HG03558 (cell line): ENCODE measurements at regions not wholly inside any gene's neighbourhood (a gene's known extent, or its start where the extent isn't known, plus 50 kb on each side); places are given as distances from the start of the nearest gene placed in this dataset.

Experiments used
- ATAC-seq: cut with Tn5 transposase; IDR thresholded peaks from one replicate; pipeline ENCODE4 v1.9.1; 2021; ENCODE audit warnings: moderate number of reproducible peaks; ENCODE audit not compliant: unreplicated experiment; ENCODE audit errors: extremely low read depth

DNA sequence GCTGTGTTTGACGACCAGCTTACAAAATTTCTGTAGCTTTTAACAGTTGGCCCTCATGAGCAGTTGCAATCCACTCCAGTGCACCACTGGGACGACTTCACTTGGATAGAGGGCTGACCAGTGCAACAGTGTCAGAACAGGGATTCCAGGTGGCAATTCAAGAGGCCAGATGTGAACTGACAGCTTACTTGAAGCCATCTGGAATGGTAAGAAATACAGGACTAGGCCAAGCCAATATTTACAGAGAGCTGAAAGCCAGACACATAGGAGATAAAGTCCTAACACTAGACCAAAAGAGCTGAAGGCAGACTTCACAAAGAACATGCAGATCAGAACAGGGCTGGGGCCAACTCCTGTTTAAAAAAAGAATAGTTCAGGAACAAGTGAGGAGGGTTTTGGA is 93.5 kb upstream of the NFIA start:
- ATAC-seq, result no peak

GRCh38 chr1:60987904-60988303 is 94.5 kb upstream of the NFIA start:
- no peak for ATAC-seq

- ATAC-seq, result no peak
These were observed 98.1 kb upstream of the NFIA start for GRCh38 chr1:60984062-60984799.

GRCh38 chr1:60983701-60984061 is 98.7 kb upstream of the NFIA start:
- ATAC-seq, result no peak

DNA sequence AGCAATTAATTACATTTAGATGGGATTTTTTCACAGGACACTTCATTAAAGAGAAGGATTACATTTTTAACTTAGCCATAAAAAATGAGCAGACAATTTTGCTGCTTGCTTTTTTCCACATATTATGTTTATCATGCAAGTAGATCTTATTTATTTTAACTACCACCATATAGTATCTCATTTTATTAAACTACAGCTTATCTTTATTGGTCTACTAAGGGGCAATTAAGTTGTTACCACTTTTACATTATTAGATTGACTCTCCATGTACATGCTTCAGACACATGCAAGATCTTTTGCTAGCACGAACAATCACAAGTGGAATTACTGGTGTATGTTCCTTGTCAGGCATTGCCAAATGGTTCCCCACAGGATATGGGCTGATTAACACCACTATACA is 99.8 kb upstream of the NFIA start:
- no peak for ATAC-seq

DNA sequence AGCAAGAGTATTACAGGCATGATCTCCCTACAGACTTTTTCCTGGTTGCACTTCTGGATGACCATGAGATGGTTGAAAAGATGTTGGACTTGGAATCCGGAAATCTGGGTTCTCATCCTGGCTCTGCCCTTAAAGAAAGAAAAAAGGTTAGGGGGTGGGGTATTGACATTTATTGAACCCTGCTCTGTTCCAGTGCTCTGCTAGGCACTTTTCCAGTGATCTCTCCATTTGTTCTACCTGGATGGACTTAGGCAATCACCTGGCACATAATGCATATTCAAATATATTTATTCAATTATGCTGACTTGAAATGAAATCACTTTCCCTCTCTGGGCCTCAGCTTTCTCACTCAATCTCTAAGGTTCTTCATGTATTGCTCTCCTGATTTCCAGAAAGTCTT is 101.0 kb upstream of the NFIA start:
- ATAC-seq, result no peak

DNA sequence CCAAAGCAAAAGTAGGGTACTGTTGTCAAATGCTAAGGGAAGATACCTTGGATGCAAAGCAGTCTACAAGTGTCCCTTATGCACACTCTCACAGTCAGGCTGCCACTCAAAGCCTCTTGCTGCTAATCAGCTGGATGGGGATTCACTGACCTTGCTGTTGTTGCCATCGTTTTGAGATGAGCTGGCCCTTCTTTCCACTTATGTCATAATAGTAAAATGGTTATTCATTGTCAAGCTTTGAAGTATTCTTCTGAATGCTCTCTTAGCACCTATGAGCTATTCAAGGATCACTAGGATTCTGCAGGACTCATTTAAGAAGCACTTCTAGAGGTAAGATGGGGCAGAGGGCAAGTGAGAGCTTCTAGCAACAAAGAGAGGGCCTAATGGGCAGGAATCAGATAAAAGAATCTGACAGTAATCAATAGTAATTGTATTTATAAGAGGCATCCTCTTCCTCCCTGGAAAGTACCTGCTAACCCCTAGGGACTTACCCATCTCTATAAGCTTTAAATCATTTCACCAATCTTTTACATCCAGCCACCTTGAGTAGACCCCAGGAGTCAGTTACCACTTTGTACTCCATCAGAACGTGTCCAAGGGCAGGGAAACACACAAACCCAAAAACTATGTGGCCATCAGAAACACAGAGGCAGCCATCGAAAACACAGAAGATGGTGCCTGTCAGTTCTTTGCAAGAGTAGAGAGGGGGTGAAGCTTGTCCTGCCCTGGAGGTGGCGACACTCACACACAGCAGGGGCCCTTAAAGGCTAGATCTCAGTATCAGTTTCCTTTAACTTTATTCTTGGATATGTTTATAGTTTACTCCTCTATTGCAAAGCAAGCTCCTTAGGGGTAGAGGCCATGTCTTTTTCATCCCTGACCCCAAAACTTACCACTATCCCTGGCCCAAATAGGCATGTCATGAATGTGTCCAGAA is 103.7 kb upstream of the NFIA start:
- ATAC-seq, result peak; percentile 54

DNA sequence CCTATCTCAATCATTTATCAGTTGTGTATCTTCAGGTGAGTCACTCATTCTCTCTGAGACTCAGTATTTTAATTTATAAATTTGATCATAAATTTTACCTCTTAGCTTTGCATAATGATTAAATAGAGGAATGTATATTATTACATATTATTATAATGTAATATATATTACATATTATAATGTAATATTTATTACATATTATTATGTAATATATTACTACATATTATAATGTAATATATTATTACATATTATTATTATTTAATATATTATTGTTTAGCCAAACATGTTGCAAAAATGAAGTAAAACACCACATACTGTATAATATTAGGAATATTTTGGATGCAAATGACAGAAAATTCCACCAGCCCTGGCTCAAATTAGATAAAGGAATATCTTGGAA is 104.7 kb upstream of the NFIA start:
- ATAC-seq, result no peak

DNA sequence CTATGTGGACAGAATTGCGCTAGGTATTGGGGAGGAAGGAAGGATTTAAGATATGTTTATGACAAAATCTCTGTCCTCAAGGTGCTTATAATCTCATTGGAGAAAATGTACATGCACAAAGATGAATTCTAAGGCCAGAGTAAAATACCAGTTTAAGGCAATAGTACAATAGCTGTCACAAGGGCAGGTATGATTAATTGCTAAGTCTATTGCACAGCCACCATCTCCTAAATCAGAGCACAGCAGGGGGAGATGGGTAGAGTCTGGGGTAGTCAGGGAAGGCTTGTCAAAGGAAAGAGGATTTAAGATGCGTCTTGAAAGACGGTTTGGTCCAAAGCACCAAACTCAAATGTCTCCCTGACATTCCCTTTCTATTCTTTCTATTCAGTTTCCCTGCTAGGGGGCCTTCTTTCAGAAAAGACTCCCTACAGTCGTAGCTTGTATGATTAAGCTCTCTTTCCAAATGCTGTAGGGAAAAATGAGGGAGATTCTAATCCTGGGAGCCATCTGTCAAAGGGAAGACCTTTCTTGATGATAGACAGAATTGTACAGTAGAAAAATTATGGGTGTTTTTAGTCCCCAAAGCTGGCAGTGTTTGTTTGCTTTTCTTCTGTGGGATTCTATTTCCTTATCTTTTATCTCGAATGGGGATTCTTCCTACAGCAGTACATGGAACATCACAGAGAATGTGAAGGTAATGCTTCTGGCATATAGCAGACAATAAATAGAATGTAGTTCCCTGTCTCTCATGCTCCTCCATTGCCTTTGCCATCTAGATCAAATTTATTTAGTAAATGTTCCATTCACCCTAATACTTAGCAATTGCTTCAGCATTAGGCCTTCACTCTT is 107.6 kb upstream of the NFIA start:
- ATAC-seq, result no peak

GRCh38 chr1:60973668-60974067 is 108.7 kb upstream of the NFIA start:
- ATAC-seq, result no peak

- no peak for ATAC-seq
These were observed 109.5 kb upstream of the NFIA start for GRCh38 chr1:60972841-60973364.

DNA sequence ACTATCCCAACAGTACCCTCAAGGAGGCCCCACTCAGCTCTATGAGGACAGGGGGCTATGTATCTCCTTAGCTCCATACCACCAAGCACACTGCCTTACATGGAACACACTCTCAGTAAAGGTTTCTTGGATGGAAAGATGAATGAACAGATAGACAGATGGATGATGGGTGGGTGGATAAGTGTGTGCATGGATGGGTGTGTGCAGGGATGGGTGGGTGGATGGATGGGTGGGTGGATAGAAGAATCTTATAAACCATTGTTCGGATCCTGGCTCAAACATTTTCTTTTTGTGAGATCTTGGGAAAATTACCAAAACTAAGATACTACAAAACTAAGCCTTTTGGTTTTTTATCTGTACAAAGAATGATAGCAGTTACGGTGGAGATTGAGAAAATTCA is 111.0 kb upstream of the NFIA start:
- ATAC-seq, result no peak

- ATAC-seq, result no peak
These were observed 112.3 kb upstream of the NFIA start for GRCh38 chr1:60969971-60970509.

DNA sequence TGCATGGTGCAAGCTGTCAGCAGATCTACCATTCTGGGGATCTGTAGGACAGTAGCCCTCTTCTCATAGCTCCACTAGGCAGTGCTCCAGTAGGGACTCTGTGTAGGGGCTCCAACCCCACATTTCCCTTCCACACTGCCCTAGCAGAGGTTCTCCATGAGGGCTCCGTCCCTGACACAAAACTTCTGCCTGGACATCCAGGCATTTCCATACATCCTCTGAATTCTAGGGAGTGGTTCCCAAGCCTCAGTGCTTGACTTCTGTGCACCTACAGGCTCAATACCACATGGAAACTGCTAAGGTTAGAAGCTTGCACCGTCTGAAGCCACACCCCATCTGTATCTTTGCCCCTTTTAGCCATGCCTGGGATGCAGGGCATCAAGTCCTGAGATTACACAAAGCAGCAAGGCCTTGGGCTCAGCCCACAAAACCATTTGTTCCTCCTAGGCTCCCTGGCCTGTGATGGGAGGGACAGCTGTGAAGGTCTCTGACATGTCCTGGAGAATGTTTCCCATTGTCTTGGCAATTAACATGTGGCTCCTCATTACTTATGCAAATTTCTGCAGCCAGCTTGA is 117.0 kb upstream of the NFIA start:
- no peak for ATAC-seq

- no peak for ATAC-seq
These were observed 119.0 kb upstream of the NFIA start for GRCh38 chr1:60963167-60963940.

DNA sequence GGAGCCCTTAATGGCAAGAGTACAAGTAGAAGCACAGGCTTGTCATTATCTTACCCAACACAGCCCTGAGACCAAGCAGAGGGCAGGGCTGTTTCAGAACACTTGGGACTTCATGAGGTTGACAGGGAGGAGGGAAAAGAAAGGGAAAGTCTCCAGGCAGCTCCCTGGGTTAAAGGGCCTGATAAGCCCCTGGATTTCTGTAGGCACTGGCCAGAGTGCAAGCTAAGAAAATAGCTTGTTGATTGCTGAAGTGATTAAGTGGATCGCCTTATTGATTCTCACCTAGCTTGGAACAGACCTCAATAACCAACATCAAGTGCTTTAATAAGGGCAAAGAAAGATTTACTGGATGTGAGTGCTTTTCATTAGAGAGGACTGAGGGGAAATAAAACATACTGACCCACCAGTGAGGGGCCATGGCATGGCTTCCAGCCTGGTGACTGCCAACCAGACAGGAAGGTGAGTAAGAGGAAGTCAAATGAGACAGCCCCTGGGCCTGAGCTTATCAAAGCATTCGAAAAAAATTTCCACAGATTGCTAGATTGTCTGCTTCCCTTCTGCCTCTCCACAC is 121.4 kb upstream of the NFIA start:
- ATAC-seq, result no peak

DNA sequence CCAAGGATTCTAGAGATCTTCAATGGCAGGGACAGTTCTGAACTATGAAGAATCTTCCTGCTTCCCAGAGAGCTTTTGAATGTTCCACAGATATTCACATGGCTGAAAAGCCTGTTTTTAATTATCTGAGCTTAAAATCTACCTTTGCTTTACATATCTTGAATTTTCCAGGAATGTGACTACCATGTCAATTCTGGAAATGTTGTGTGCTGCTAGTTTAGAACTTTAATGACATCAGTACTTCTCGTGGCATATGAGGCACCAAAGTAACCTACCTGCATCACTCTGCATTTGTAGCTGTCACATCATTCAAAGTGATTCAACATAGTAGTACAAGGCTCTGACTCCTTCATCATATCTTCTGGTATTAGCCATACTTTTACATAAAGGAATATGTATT is 122.7 kb upstream of the NFIA start:
- ATAC-seq, result no peak

- ATAC-seq, result no peak
These were observed 124.4 kb upstream of the NFIA start for GRCh38 chr1:60958001-60958400.

GRCh38 chr1:60956520-60956919 is 125.8 kb upstream of the NFIA start:
- ATAC-seq, result no peak
